Osteocyte (in vitro differentiated cells): ENCODE measurements at regions not wholly inside any gene's neighbourhood (a gene's known extent, or its start where the extent isn't known, plus 50 kb on each side); places are given as distances from the start of the nearest gene placed in this dataset.
A peak's percentile ranks its signal among the peaks of the same experiment; 100 is the strongest.
"Not testable (repeated sequence)": the region's sequence is repeated elsewhere in the genome, so short reads cannot be mapped to it uniquely, and the experiment has no call there.

Experiments used
- DNase-seq: peaks from one replicate; pipeline ENCODE4 v3.0.0; 2021; ENCODE audit warnings: mixed read lengths; ENCODE audit not compliant: unreplicated experiment; ENCODE audit errors: extremely low spot score
- H3K27ac Mint-ChIP-seq: one replicate; pipeline ENCODE4 v1.8.0; 2021; ENCODE audit warnings: mild to moderate bottlenecking, mixed read lengths; ENCODE audit not compliant: unreplicated experiment
- H3K27me3 Mint-ChIP-seq: one replicate; pipeline ENCODE4 v1.8.0; 2021; ENCODE audit warnings: mixed read lengths; ENCODE audit not compliant: unreplicated experiment
- H3K36me3 Mint-ChIP-seq: one replicate; pipeline ENCODE4 v1.8.0; 2021; ENCODE audit warnings: mixed read lengths; ENCODE audit not compliant: unreplicated experiment
- H3K4me1 Mint-ChIP-seq: one replicate; pipeline ENCODE4 v1.8.0; 2021; ENCODE audit warnings: mixed read lengths; ENCODE audit not compliant: unreplicated experiment
- H3K4me3 Mint-ChIP-seq: one replicate; pipeline ENCODE4 v1.8.0; 2021; ENCODE audit warnings: mild to moderate bottlenecking, moderate library complexity, mixed read lengths; ENCODE audit not compliant: unreplicated experiment
- H3K9me3 Mint-ChIP-seq: one replicate; pipeline ENCODE4 v1.8.0; 2021; ENCODE audit warnings: mixed read lengths; ENCODE audit not compliant: unreplicated experiment
- CTCF ChIP-seq: fragments of 200-600 bp; sonication (generic); IDR thresholded peaks from 2 replicates; pipeline ENCODE4 v1.5.0; 2021; ENCODE audit warnings: antibody characterized with exemption, mild to moderate bottlenecking, moderate library complexity

- H3K36me3 Mint-ChIP-seq, H3K4me1 Mint-ChIP-seq, H3K4me3 Mint-ChIP-seq, H3K9me3 Mint-ChIP-seq, H3K27ac Mint-ChIP-seq: not testable (repeated sequence)
- DNase-seq = peak; percentile 21
- peak; percentile 56 for TF ChIP-seq CTCF
- peaks cover 28% of the 10 kb centered on the region for H3K27me3 Mint-ChIP-seq
Observed at GRCh38 chr2:106248548-106249151, 54.5 kb upstream of the UXS1 start.
